Thyroid gland (tissue), 4 donors: ENCODE measurements at regions not wholly inside any gene's neighbourhood (a gene's known extent, or its start where the extent isn't known, plus 50 kb on each side); places are given as distances from the start of the nearest gene placed in this dataset.
"Not testable (repeated sequence)": the region's sequence is repeated elsewhere in the genome, so short reads cannot be mapped to it uniquely, and the experiment has no call there.

Experiments
- DNase-seq, 2 donors: peaks; one replicate each; pipeline ENCODE4 v3.0.0-alpha.2; 2019
- H3K27ac ChIP-seq, 3 donors: fragments of 200-600 bp; sonication (generic); 1 replicate in 2 of 3; 2 replicates in 1 of 3; pipeline ENCODE4 v1.5.1; 2016 to 2019; ENCODE audit warnings: mild to moderate bottlenecking in 1 of 3, moderate library complexity in 1 of 3
- H3K27me3 ChIP-seq: fragments of 200-600 bp; sonication (generic); one replicate; pipeline ENCODE4 v1.5.1; 2019
- H3K36me3 ChIP-seq, 2 donors: fragments of 200-600 bp; sonication (generic); one replicate each; pipeline ENCODE4 v1.5.1; 2016 to 2019
- H3K4me1 ChIP-seq, 2 donors: fragments of 200-600 bp; sonication (generic); one replicate each; pipeline ENCODE4 v1.5.1; 2017 to 2019
- H3K4me3 ChIP-seq, 3 donors: fragments of 200-600 bp; sonication (generic); replicated peaks in 1 of 3; 1 replicate in 2 of 3; 2 replicates in 1 of 3; pipeline ENCODE4 v1.5.1; 2016; ENCODE audit warnings: mild to moderate bottlenecking in 1 of 3
- H3K9me3 ChIP-seq: fragments of 200-600 bp; sonication (generic); one replicate; pipeline ENCODE4 v1.5.1; 2017
- POLR2A ChIP-seq, 2 donors: fragments of 450-650 bp; IDR thresholded peaks; one replicate each; pipeline ENCODE4 v1.6.1; 2017; ENCODE audit warnings: antibody characterized with exemption in 2 of 2, mild to moderate bottlenecking in 2 of 2, moderate library complexity in 1 of 2
- WGBS, 2 donors: methylation state at CpG; one replicate each; pipeline ENCODE4 v1.1.5; 2017; 5-methylcytosine and 5-hydroxymethylcytosine counted together
- intact Hi-C: fragments of 100-400 bp; cut with DNase I; formaldehyde crosslinking; loops from one replicate; pipeline ENCODE4 v1.15.1; 2023
- TF ChIP-seq, protein P1 (sequence below), 6 experiments: fragments of 200-600 bp in 3 of 6; fragments of 450-650 bp in 3 of 6; sonication (generic) in 3 of 6; IDR thresholded peaks; one replicate each; pipeline ENCODE4 v1.5.1; 2016 to 2019; ENCODE audit warnings: antibody characterized with exemption in 6 of 6, mild to moderate bottlenecking in 2 of 6, inconsistent platforms in 1 of 6, moderate library complexity in 1 of 6

DNA sequence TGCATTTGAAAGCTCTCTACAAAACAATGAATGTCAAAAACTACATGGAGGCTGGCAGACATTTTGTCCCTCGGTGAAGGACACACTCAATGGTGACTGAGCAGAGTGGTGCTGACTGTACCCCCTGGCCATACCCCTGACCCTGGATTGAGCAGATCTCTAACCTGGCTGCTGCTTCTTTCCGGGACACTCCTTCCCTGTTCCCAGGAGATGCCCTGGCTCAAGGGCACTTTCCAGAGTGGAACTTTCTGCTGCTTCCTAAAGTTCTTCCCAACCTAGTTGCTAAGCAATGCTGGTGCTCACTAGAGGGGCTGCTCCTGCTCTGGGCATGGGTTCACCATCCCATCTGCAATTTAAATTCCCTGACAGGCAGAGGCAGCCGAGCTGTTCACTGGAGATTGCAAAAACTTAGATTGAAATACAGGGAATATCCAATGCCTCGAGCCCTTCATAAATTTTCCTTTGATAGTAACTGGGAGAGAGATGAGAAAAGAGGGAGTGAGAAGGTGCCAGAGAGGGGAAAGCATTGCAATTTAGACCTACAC lies 384.3 kb upstream of the PODXL start:
- Histone ChIP-seq H3K36me3 (no peaks in the 10 kb centered on the region), H3K4me3 (no peak overlapping the region), H3K4me1 (peaks cover 4 to 6% of the 10 kb centered on the region in 2 donors), H3K27me3 (no peaks in the 10 kb centered on the region), H3K27ac (no peak overlapping the region), H3K9me3 (no peaks in the 10 kb centered on the region)
- WGBS, 2 donors: 77 to 81% methylated on average over 4 of the region's 4 CpGs
- DNase-seq: no peak
- intact Hi-C loops: loop anchor here (10.0 kb wide), 1 partner anchor 634 kb away; the partner anchor contains the start of gene PLXNA4
- TF ChIP-seq, protein P1, sequence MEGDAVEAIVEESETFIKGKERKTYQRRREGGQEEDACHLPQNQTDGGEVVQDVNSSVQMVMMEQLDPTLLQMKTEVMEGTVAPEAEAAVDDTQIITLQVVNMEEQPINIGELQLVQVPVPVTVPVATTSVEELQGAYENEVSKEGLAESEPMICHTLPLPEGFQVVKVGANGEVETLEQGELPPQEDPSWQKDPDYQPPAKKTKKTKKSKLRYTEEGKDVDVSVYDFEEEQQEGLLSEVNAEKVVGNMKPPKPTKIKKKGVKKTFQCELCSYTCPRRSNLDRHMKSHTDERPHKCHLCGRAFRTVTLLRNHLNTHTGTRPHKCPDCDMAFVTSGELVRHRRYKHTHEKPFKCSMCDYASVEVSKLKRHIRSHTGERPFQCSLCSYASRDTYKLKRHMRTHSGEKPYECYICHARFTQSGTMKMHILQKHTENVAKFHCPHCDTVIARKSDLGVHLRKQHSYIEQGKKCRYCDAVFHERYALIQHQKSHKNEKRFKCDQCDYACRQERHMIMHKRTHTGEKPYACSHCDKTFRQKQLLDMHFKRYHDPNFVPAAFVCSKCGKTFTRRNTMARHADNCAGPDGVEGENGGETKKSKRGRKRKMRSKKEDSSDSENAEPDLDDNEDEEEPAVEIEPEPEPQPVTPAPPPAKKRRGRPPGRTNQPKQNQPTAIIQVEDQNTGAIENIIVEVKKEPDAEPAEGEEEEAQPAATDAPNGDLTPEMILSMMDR (IDR thresholded peaks at IDR 0.05): no peak
- no peak for TF ChIP-seq POLR2A (IDR thresholded peaks at IDR 0.05)

DNA sequence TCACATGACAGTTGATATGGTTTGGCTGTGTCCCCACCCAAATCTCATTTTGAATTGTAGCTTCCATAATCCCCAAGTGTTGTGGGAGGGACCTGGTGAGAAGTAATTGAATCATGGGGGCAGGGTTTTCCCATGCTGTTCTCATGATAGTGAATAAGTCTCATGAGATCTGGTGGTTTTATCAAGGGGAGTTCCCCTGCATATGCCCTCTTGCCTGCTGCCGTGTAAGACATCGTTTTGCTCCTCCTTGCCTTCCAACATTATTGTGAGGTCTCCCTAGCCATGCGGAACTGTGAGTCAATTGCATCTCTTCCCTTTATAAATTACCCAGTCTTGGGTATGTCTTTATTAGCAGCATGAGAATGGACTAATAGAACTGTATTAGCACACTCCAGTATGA lies 382.4 kb upstream of the PODXL start:
- H3K27ac ChIP-seq, H3K27me3 ChIP-seq, H3K36me3 ChIP-seq, H3K4me1 ChIP-seq, intact Hi-C loops, H3K4me3 ChIP-seq, DNase-seq, H3K9me3 ChIP-seq: not testable (repeated sequence)
- WGBS, 2 donors: 65 to 83% methylated on average over 3 of the region's 3 CpGs

DNA sequence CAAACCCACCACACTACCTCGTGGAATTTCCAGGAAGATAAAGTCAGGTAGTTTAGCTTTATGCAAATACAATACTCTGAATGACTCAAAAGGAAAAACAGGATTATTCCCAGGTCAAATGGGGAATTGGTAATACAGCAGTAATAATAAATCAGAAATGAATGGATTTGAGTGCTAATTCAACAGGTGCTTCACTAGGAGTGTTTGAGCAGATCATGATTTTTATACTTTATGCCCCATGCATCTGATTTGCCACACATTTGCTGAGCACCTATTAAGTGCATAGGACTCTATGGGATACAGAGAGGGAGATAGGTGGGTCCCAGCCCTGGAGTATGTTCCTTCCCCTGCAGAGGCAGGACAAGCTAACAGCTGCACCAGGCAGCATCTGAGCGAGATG lies 381.4 kb upstream of the PODXL start:
- H3K27me3 ChIP-seq: no peaks in the 10 kb centered on the region
- TF ChIP-seq, protein P1 (IDR thresholded peaks at IDR 0.05): no peak
- no peak for TF ChIP-seq POLR2A (IDR thresholded peaks at IDR 0.05)
- no peak for DNase-seq
- WGBS, 2 donors: 75 to 76% methylated on average over 2 of the region's 2 CpGs
- intact Hi-C loops: no loop called here
- no peaks in the 10 kb centered on the region for H3K9me3 ChIP-seq
- H3K27ac ChIP-seq: no peak overlapping the region
- no peaks in the 10 kb centered on the region for H3K36me3 ChIP-seq
- no peak overlapping the region for H3K4me3 ChIP-seq
- H3K4me1 ChIP-seq: no peaks in the 10 kb centered on the region

DNA sequence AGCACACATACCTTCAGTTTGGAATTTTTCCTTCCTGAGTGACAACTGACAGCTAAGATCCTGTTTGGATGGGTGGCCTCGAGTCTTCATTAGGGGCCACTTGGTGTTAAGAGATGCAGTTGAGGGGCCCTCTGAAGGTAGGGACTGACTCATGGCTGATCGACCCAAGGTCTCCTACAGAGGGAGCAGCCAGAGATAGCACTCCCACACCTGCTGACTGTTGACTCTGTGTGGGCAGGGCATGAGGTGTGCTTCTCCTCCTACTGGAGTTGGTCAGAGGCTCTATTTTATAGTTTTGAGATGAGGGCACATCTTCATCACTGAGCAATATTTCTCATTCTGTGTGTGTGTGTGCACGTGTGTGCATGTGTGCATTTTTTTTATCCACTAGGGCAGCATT lies 378.8 kb upstream of the PODXL start:
- no peaks in the 10 kb centered on the region for H3K27me3 ChIP-seq
- intact Hi-C loops: no loop called here
- TF ChIP-seq, protein P1 (IDR thresholded peaks at IDR 0.05): no peak
- TF ChIP-seq POLR2A (IDR thresholded peaks at IDR 0.05): no peak
- no peak overlapping the region for H3K4me3 ChIP-seq
- no peaks in the 10 kb centered on the region for H3K4me1 ChIP-seq
- H3K36me3 ChIP-seq: no peaks in the 10 kb centered on the region
- H3K27ac ChIP-seq: no peak overlapping the region
- DNase-seq: no peak
- no peaks in the 10 kb centered on the region for H3K9me3 ChIP-seq
- 58 to 77% methylated on average over 3 of the region's 3 CpGs for WGBS, 2 donors

DNA sequence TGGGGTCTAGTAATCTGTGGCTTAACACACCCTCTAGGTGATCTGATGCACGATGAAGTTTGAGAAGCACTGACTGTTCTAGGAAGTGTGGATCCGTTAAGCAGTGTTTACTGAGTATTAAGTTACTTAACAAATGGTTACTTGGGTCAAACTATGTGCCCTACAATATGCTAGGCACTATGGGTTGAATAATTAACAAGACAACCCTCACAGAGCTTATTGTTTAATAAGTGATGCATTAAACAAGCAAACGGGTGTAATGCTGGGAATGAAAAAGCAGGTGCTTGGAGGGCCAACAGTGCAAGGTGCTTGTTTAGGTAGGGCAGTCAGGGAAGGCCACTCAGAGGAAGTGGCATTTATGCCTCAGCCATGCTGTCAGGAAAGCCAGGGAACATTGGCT lies 378.0 kb upstream of the PODXL start:
- Histone ChIP-seq H3K36me3 (no peaks in the 10 kb centered on the region), H3K27me3 (no peaks in the 10 kb centered on the region), H3K4me3 (no peak overlapping the region), H3K9me3 (no peaks in the 10 kb centered on the region), H3K4me1 (no peaks in the 10 kb centered on the region), H3K27ac (no peak overlapping the region)
- DNase-seq: no peak
- TF ChIP-seq POLR2A (IDR thresholded peaks at IDR 0.05): no peak
- TF ChIP-seq, protein P1 (IDR thresholded peaks at IDR 0.05): no peak
- WGBS, 2 donors: 24 to 48% methylated on average over 3 of the region's 3 CpGs
- intact Hi-C loops: no loop called here
